Stomach (tissue), 8 donors: ENCODE measurements at regions not wholly inside any gene's neighbourhood (a gene's known extent, or its start where the extent isn't known, plus 50 kb on each side); places are given as distances from the start of the nearest gene placed in this dataset.

Experiments used
- DNase-seq, 2 donors: peaks; one replicate each; pipeline versions ENCODE4 v3.0.0 to v3.0.0-alpha.2; 2013 to 2019
- H3K27ac ChIP-seq, 5 donors: fragments of 200-600 bp in 4 of 5; sonication (generic) in 4 of 5; one replicate each; pipeline ENCODE4 v1.5.1; 2013 to 2019; ENCODE audit warnings: mild to moderate bottlenecking in 1 of 5, moderate library complexity in 1 of 5
- H3K27me3 ChIP-seq, 3 donors: fragments of 200-600 bp; sonication (generic); one replicate each; pipeline ENCODE4 v1.5.1; 2017 to 2019; ENCODE audit warnings: mixed run types in 1 of 3
- H3K36me3 ChIP-seq, 4 donors: fragments of 200-600 bp; sonication (generic); 1 replicate in 3 of 4; 2 replicates in 1 of 4; pipeline ENCODE4 v1.5.1; 2016 to 2019
- H3K4me1 ChIP-seq, 4 donors: fragments of 200-600 bp; sonication (generic); one replicate each; pipeline ENCODE4 v1.5.1; 2016 to 2019
- H3K4me3 ChIP-seq, 4 donors: fragments of 200-600 bp; sonication (generic) in 3 of 4; one replicate each; pipeline ENCODE4 v1.5.1; 2016 to 2019; ENCODE audit warnings: mild to moderate bottlenecking in 1 of 4
- H3K9me3 ChIP-seq, 4 donors: fragments of 200-600 bp; sonication (generic); one replicate each; pipeline ENCODE4 v1.5.1; 2016 to 2019
- CTCF ChIP-seq, 7 experiments: fragments of 450-650 bp in 4 of 7; fragments of 200-600 bp in 3 of 7; sonication (generic) in 3 of 7; IDR thresholded peaks; one replicate each; pipeline ENCODE4 v1.5.1; 2016 to 2019; ENCODE audit warnings: antibody characterized with exemption in 7 of 7, control low read depth in 2 of 7, mild to moderate bottlenecking in 1 of 7
- EP300 ChIP-seq: sonication (generic); formaldehyde crosslinking; IDR thresholded peaks from one replicate; pipeline ENCODE4 v1.6.1; 2017; ENCODE audit warnings: antibody characterized with exemption
- POLR2A ChIP-seq, 4 donors: fragments of 450-650 bp; IDR thresholded peaks; one replicate each; pipeline ENCODE4 v1.6.1; 2016; ENCODE audit warnings: antibody characterized with exemption in 4 of 4, control low read depth in 2 of 4, mild to moderate bottlenecking in 1 of 4, moderate library complexity in 1 of 4
- POLR2AphosphoS5 ChIP-seq, 3 donors: sonication (generic); formaldehyde crosslinking; IDR thresholded peaks; one replicate each; pipeline ENCODE4 v1.6.1; 2016; ENCODE audit warnings: antibody characterized with exemption in 3 of 3
- WGBS, 5 donors: extraction: QIAGEN DNeasy Blood & Tissue Kit in 3 of 5; methylation state at CpG; one replicate each; pipeline versions ENCODE4 v1.1.5 to v1.1.7; 2013 to 2018; 5-methylcytosine and 5-hydroxymethylcytosine counted together
- intact Hi-C: fragments of 100-400 bp; cut with DNase I; formaldehyde crosslinking; loops from one replicate; pipeline ENCODE4 v1.15.1; 2023; ENCODE audit warnings: low total_unique reads
- donor health status: healthy with polysubstance abuse.
- donor health status: Bipolar disorder and iron deficiency.
- donor health status: healthy.

- intact Hi-C loops: no loop called here
- Histone ChIP-seq H3K36me3 (no peaks in the 10 kb centered on the region), H3K9me3 (no peaks in the 10 kb centered on the region), H3K27ac (no peak overlapping the region), H3K4me3 (no peak overlapping the region), H3K27me3 (no peaks in the 10 kb centered on the region), H3K4me1 (no peaks in the 10 kb centered on the region)
- TF ChIP-seq POLR2A (IDR thresholded peaks at IDR 0.05) (no peak), EP300 (no peak), POLR2AphosphoS5 (IDR thresholded peaks at IDR 0.05) (no peak), CTCF (IDR thresholded peaks at IDR 0.05) (no peak)
- WGBS, 5 donors: 73 to 88% (median 78%) methylated on average over 3 of the region's 3 CpGs
- no peak for DNase-seq
These were observed 90.8 kb upstream of the PIK3C3 start for GRCh38 chr18:41864216-41864615.

- Histone ChIP-seq H3K9me3 (no peaks in the 10 kb centered on the region), H3K36me3 (no peaks in the 10 kb centered on the region), H3K27ac (no peak overlapping the region), H3K4me1 (no peaks in the 10 kb centered on the region), H3K4me3 (no peak overlapping the region), H3K27me3 (no peaks in the 10 kb centered on the region)
- no peak for TF ChIP-seq EP300
- no peak for TF ChIP-seq POLR2AphosphoS5 (IDR thresholded peaks at IDR 0.05)
- no peak for TF ChIP-seq CTCF (IDR thresholded peaks at IDR 0.05)
- no peak for TF ChIP-seq POLR2A (IDR thresholded peaks at IDR 0.05)
- intact Hi-C loops: no loop called here
- DNase-seq: no peak
These were observed 92.1 kb upstream of the PIK3C3 start for GRCh38 chr18:41862921-41863320.

- Histone ChIP-seq H3K9me3 (no peaks in the 10 kb centered on the region), H3K36me3 (no peaks in the 10 kb centered on the region), H3K27me3 (no peaks in the 10 kb centered on the region), H3K4me1 (no peaks in the 10 kb centered on the region), H3K27ac (no peak overlapping the region), H3K4me3 (no peak overlapping the region)
- TF ChIP-seq POLR2A (IDR thresholded peaks at IDR 0.05) (no peak), EP300 (no peak), CTCF (IDR thresholded peaks at IDR 0.05) (no peak), POLR2AphosphoS5 (IDR thresholded peaks at IDR 0.05) (no peak)
- intact Hi-C loops: no loop called here
- 83 to 97% (median 89%) methylated on average over 2 of the region's 2 CpGs for WGBS, 5 donors
- DNase-seq: no peak
These were observed 94.0 kb upstream of the PIK3C3 start for GRCh38 chr18:41860987-41861386.

DNA sequence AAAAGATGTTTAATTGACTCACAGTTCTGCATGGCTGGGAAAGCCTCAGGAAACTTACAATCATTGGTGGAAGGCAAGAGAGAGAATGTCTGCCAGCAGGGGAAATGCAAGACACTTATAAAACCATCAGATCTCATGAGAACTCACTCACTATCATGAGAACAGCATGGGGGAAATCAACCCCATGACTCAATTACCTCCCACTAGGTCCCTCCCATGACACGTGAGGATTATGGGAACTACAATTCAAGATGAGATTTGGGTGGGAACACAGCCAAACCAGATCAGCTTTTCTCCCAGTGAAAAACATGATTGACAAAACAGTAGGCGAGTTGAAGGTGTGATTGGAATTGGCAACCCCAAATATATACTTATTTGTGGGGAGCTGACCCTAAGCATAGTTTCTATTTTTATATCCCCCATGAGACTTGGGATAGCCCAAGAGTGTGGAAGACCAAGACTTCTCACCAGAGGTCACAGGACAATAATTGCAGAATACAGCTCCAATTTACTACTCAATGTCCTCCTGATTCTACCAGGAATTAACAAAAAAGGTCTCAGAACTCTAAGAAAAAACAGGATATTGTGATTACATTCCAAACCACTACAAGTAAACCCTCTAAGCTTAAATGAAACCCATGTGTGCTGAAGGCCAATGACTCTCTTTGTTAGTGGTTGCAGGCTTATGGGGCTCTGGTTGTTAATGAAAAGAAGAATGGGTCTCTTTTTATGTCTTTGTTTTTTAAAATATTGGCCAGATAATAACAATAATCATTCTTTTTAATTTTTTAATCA, 96.1 kb upstream of the PIK3C3 start:
- Histone ChIP-seq H3K9me3 (no peaks in the 10 kb centered on the region), H3K27me3 (no peaks in the 10 kb centered on the region), H3K4me3 (no peak overlapping the region), H3K4me1 (no peaks in the 10 kb centered on the region), H3K27ac (no peak overlapping the region), H3K36me3 (no peaks in the 10 kb centered on the region)
- TF ChIP-seq POLR2AphosphoS5 (IDR thresholded peaks at IDR 0.05): no peak
- 69 to 85% (median 76%) methylated on average over 2 of the region's 2 CpGs for WGBS, 5 donors
- intact Hi-C loops: no loop called here
- DNase-seq: no peak

DNA sequence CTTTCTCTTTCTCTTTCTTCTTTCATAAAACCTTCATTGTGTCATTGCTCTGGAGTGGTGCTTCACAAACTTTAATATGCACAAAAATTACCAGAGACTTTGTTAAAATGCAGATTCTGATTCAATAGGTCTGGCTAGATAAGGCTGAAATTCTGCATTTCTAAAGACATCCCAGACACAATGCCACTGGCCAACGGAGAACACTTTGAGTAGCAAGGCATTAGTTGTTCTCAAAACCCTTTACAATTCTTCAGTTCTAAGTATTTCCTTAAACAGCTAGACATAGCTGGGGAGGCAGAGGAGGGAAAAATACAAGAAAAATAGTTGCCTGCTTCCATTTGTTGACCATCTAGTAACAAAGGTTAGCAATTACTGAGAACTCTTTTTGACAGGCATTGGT, 101.8 kb upstream of the PIK3C3 start:
- WGBS, 5 donors: 42 to 70% (median 61%) methylated on average over 1 of the region's 1 CpG
- no peaks in the 10 kb centered on the region for H3K4me1 ChIP-seq
- intact Hi-C loops: no loop called here
- H3K27me3 ChIP-seq: no peaks in the 10 kb centered on the region
- no peaks in the 10 kb centered on the region for H3K9me3 ChIP-seq
- TF ChIP-seq CTCF (IDR thresholded peaks at IDR 0.05) (no peak), EP300 (no peak), POLR2A (IDR thresholded peaks at IDR 0.05) (no peak), POLR2AphosphoS5 (IDR thresholded peaks at IDR 0.05) (no peak)
- no peak overlapping the region for H3K27ac ChIP-seq
- DNase-seq: no peak
- H3K36me3 ChIP-seq: no peaks in the 10 kb centered on the region
- no peak overlapping the region for H3K4me3 ChIP-seq
